GM21526 (cell line): ENCODE measurements at regions not wholly inside any gene's neighbourhood (a gene's known extent, or its start where the extent isn't known, plus 50 kb on each side); places are given as distances from the start of the nearest gene placed in this dataset.
"Not testable (repeated sequence)": the region's sequence is repeated elsewhere in the genome, so short reads cannot be mapped to it uniquely, and the experiment has no call there.

Source experiments
- ATAC-seq: cut with Tn5 transposase; IDR thresholded peaks from one replicate; pipeline ENCODE4 v1.9.1; 2021; ENCODE audit warnings: moderate library complexity; ENCODE audit not compliant: unreplicated experiment, low FRiP score

DNA sequence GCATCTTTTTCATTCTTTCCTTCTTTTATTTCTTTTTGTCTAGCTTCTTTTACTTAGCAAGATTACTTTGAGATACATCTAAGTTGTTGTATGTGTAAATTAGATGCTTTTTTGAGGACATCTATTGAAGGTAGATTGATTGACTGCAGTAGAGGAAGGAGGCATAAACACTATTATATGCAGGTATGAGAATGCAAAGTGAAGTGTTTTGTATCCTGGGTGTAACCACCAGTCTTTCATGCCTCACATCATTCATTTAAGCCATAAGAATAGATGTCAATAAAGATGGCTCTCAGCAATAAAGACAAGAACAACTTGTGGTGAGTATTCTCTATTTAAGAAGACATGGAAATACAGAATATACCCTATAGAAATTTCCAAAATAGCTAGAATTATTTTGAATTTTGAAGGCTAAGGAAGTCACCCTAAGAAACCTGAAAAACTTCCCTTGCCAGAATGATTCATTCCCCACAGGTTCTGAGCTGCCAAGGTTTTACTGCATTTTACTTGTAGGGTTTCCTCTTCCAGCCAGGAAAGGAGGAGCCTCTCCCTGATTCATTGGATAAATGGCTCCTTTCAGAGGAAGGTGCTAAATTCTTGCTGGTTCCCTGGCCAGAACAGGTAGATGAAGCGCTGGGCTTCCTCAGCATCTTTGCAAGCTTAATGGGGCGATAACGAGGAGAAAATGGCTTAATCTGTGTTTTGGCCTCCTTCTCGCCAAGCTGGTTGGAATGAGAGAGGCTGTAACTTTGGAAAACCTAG lies 279.8 kb upstream of the SLC14A2 start:
- no peak for ATAC-seq

DNA sequence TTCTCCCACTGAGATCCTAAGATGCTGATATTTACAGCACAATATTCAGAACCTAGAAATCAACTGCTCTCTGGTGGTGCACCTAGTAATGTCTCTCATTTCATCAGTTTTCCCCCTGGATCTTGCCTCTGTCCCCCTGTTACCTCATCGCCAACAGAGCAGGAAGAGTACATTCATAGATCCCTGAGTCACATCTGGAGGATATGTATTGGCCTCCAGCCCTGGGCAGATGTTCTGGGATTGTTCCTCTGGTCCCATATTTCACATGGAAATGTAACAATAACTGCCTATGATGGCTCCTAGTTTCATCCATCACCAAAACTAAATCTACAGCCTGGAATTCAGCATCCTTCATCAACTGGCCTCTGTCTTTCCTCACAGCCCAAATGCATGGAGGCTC lies 278.8 kb upstream of the SLC14A2 start:
- ATAC-seq: no peak

DNA sequence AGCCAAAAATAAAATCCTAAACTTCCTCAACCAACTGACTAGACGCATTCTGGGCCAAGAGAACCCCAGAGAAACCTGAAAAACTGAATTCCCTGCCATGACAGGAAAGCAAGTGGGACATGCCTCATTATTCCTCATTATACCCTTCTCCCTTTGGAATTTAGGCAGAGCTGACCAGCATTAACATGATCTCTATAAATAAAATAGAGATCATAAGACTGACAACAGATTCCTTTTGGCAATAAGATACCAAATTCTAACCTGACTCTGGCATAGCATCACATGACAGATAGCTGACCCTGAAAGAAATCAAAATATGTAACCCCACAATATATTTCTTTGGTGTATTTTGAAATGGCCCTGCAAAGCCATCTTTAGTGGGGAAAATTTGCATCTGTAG lies 277.8 kb upstream of the SLC14A2 start:
- ATAC-seq: no peak

DNA sequence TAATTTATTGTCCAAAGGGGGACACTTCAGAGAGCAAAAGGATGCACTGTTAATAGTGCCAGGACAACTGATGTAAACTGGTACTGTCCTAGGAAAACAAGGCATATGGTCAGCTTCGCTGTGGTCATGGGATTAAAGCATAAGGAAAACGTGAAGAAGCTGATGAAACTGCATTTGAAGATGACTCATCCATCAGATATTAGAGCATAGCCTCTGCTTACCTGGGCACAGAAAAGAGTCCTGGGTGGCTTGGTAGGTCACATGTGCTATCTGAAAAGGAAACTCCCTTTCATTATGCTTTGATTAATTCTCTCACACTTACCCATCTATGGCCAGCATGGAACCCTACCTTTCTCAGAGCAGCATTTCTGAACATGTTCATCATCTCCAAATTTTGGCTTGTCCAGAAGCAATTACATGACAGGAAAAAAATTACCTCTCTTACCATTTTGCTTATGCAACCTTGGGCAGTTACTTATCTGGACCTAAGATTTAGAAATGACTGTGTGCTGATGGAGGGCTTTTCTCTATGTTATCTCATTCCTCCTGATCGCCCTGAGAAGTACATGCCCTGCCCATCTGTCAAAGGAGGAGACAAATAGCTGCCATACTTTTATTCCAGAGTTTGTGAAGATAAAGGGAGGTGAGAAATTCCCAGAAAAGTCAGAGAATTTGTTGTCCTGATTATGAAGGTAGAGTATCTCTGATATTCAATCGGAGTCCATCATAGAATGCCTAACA lies 275.3 kb upstream of the SLC14A2 start:
- ATAC-seq: no peak

DNA sequence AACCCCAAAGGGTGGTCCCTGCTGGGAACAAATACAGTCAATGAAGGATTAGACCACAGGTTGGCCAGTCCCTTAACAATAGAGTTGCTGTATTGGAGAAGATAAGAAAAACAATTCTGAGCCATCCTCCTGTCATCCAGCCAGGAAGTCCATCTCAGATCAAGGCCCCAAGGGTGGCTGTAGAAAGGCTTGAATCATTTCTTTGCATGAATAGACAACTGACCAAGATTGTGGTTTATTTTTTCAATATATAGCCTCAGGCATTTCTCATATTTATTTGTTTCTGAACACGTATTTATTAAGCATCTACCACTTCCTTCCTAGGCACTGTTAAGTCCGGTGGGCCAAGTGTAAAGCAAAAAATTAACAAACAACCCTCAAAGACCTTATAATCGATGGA lies 274.4 kb upstream of the SLC14A2 start:
- no peak for ATAC-seq

DNA sequence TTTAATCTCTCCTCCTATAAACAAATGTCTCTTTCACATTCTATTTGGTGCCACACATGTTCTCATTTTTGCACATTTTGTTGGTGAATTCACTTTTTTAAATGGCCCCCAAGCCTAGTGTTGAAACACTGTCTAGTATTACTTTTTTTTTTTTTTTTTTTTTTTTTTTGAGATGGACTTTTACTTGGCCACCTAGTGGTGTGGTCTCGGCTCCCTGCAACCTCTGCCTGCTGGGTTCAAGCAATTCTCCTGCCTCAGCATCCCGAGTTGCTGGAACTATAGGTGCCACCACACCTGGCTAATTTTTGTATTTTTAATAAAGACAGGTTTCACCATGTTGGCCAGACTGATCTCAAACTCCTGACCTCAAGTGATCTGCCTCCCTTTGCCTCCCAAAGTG lies 273.8 kb upstream of the SLC14A2 start:
- no peak for ATAC-seq

DNA sequence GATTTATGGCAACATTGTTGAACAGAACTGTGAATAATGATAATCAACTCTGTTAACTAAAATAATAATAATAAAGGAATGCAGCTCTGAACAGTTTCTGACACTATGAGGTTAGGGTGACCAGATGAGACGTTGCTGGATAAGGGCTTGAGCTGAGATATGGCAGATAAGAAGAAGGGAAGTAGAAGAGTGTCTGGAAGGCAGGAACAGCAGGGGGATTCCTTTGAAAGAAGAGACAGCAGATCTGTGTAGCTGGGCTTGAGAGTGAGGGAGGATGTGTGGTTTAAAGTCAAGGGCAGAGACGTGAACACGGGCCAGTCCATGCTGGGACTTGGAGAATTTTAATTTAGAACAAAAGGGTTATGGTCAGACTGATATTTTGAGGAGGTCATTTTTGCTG lies 273.1 kb upstream of the SLC14A2 start:
- no peak for ATAC-seq

DNA sequence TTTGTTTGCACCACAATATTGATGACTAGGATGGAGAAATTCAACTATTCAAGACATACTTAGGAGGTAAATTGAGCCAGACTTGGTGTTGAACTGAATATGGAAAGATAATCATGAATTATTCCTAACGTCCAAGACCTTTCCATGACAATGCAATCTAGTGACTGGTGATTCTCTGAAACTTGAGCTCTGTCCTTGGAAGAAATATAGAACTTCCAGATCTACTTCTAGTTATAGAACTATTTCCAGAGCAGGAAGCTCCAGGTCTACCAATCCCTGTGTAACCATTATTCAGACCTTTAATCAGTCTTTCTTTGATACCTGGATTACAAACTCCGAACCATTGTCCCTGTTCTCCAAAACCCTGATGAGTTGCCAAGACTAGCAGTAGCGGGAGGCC lies 272.6 kb upstream of the SLC14A2 start:
- no peak for ATAC-seq

DNA sequence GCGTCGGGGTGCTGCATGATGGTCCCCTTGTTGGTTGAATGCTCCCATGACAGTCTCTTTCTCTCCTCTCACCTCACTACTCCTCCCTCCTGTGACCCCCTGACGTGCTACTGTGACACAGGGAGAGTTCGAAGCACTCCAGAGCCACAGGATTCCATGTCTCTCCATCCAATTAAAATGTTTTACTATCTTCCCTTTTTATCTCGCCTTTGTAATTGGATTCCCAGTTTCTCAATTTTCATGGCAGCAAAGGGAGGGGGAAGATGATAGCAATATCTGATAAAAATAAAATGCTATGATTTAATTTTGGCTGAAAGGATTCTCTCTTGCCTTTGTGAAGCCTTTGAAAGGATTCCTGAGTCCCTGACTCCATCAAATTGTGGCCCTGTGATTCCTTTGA lies 271.9 kb upstream of the SLC14A2 start:
- ATAC-seq: no peak

DNA sequence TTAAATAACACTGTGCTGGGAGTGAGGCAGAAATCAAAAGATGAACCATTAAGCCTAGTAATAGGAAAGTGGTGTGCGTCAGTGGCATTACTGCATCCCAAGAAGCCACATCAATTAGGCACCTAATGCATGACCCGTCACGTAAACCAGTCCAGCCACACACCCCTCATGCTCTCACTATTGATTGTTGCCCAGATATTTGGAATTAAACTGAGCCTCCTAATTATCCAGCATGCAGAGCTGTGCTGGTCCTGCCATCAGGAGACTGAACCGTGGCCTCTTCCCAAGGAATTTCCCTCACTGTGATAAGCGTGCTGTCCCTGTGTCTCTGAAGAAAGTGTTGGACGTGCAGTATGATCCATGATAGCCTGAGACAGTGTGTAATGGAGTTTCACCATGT lies 270.6 kb upstream of the SLC14A2 start:
- not testable (repeated sequence) for ATAC-seq

DNA sequence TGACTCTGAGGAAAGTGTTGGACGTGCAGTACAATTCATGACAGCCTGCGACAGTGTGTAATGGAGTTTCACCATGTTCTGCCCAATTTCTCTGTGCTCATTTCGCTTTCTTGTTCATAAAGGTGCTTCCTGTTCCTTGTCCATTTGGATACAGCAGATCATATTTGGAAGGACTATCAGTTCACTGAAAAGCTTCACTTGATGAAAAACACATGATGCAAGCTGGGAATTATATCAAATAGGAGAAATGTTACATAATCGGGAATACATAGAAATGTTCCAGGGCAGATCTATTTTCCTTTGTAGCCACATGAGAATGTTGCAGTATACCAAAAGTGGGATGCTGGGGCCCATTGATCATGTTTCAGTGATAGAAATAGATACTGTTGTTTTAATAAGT lies 266.3 kb upstream of the SLC14A2 start:
- ATAC-seq: no peak

DNA sequence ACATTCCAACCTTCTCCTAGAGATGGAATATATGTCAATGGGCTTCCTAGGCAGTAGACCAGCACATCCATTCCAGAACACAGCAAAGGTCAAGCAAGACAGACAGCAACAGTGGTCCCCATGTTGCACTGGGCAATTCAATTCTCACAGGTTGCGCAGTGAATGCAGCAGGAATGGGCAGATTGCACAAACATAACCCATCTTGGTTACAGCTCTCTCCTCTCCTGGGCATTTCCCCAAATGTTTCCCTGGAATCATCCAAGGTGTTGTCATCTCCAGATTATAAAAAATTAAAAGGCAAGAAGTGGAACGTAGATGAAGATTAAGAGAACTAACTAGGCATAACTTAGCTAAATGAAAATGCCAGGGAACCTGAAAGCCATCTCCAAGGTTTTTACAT lies 265.8 kb upstream of the SLC14A2 start:
- no peak for ATAC-seq

DNA sequence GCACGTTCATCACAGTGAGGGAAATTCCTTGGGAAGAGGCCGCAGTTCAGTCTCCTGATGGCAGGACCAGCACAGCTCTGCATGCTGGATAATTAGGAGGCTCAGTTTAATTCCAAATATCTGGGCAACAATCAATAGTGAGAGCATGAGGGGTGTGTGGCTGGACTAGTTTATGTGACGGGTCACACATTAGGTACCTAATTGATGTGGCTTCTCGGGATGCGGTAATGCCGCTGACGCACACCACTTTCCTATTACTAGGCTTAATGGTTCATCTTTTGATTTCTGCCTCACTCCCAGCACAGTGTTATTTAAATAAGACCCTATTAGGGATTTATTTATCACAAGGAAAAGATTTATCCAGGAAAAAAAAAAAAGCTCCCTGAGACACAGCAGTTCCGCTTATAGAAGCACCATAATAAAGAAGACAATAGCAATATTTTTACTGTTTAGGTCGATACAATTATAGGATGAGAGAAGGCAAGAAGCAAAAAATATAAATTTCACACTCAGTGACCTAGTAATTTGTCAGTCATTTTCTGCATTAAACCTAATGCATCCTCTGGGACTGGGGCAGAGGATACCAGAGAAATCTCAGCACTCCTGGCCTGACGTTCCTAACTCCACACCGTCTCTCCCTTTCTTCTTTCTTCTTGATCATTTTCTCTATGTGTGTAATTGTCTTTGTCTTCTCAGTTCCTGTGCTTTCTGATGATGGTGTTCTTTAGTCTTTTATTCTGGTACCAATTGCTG lies 264.7 kb upstream of the SLC14A2 start:
- no peak for ATAC-seq

DNA sequence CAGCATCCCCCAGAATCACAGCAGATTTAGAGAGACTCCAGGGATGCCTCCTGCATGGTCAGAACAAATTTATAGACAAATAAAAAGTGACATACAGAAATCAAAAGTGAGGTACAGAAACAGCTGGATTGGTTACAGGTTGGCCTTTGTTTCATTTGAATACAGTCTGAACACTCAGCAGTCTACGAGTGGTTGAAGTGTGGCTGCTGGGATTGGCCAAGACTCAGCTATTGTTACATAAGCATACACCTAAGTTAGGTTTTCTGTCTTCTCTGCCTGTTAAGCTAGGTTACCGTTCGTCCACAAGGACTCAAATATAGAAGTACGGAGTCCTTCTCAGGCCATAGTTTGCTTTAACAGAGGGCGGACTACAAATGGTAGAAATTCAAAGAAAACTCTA lies 262.4 kb upstream of the SLC14A2 start:
- no peak for ATAC-seq

DNA sequence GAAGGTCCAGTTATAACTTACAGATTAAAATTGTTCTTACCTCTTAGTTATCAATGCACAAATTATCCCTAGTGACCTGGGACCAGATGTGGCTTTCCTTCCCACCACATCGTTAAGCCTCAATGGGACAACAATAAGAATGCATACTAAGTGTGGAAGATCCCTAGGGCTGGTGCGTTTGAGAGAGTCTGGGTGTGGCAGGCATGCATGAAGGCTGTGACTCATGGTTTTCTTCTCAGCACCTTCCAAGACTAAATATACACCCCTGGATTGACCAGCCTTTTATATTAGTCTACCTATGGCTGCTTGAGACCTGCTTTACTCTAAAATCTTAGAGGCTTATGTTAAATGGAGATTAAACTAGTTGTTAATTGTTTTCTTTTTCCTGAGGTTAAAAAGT lies 261.7 kb upstream of the SLC14A2 start:
- ATAC-seq: no peak

DNA sequence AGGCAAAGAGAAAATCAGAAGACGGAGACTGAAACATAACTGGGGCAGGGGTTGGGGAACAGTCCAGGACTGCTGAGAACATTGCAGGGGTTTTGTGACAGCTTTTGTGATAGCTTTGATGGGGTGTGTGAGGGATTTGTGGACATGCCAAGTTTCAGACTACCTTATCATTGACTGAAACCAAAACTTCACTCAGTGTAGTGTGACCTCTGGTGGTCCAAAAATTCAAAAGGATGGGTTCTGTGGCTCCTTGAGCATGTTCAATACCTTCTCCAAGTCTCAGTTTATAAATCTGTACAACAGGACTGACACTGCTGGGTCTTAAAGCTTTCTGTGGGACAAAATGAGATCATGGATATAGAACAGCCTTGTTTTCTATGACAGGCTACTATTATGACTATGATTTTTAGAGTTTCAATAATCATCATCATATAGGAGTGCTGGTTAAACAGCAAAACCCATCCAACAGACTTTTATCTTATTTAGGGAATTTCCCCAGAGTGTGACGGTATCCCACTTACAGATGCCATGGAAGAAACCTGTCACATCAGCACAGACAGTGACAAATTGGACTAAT lies 259.2 kb upstream of the SLC14A2 start:
- no peak for ATAC-seq

DNA sequence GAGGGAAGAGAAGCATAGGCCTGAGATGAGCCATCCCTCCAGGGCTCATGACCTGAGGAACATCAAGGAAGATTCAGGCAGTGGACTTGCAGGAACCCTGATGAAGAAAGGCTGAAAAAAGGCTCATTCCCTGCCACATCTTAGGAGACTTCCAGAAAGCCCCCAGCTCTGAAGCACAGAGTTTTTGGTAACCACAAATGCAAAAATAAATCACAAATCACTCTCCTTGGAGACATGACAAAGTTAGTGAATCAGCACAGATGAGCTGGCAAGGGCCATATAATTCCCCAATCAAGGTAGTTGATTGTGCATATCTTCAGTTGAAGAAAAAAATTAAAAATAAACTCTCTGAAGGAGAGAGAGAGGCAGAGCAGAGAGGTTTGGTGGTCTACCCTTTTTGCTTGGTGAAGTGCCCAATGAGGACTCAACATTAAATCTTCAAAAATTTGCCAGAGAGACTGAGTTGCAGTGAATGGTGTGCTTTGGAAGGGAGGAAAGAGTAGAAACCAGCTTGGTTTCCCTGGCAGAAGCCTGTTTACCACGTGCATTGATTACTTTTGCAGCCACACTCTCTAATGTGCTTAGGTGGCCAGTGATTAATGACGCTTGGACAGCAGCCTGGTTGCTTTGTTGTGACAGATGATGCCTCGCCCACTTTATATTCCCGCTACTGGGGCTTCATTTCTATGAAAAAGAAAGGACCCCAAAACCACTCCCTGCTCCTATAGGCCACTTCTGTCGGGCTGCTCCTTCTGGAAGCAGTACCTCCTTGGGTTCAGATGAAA lies 257.4 kb upstream of the SLC14A2 start:
- no peak for ATAC-seq

DNA sequence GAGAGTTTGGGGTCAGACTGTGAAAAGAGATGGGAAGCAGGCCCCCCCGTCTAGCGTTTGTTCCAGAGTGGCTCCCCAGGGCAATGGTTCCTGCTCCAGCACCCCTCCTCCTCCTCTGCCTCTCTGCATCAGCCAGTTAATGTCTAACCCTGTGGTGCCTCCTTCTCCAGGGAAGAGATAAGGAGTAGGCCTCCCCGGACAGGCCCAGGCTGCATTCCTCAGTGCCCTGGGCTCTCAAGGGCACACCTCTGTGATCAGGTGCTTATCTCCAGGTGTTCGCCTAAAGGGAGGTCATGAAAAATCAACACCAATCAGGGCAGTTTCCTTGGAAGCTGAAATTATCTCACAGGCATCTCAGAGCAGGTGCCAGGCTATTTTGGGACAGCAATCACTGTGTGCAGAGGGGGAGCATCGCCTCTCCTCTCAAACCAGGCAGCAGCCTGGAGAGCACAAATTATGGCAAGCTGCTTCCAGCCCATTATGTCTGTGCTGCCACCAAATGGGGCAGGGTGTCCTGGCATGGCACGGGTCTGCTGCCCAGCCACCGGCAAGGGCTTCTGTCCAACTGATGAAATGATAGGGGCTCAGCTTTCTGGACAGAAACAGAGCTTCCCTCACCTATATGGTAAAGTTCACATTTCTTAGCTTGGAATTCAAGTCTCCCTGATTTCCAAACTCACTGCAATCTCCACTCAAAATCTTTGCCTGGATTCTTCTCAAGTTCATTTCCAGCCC lies 255.8 kb upstream of the SLC14A2 start:
- no peak for ATAC-seq

DNA sequence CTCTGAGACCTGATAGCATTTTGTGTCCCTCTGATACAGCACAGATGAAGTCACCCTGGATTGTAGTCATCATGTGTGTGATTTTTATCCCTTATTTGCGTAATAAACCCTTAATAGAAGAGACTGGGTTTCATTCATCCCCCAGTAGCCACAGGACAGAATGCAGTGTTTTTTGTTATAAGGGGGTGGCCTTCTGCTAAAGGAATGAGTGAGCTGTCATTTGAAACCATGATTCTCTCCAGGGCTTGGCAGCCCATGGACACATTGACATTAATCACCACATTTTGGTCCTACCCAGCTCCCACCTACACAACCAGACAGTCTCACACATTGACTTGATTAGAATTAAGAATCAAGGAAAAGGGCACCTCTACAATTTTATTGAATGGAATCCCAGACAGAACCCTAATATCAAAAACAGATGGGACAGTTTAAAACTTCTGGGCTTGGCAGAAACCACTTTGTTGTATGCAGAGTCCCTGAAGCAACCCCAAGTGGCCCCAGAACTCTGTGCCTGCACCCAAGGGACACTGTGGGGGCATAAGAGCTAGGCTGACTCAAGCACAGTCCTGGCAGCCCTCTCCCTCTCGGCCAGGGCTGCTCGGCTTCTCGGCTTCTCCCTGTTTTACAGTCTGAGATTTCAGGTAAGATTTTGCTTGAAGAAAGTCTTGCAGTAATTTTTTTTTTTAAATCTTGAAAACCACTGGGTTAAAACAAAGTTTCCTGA lies 254.0 kb upstream of the SLC14A2 start:
- ATAC-seq: no peak
